HG02852 (cell line): ENCODE measurements at regions not wholly inside any gene's neighbourhood (a gene's known extent, or its start where the extent isn't known, plus 50 kb on each side); places are given as distances from the start of the nearest gene placed in this dataset.

ENCODE experiments used
- ATAC-seq: cut with Tn5 transposase; IDR thresholded peaks from one replicate; pipeline ENCODE4 v1.9.1; 2021; ENCODE audit warnings: mild to moderate bottlenecking, moderate library complexity; ENCODE audit not compliant: unreplicated experiment

- no peak for ATAC-seq
Observed at GRCh38 chr13:72039126-72039525, 172.1 kb upstream of the DACH1 start.

- ATAC-seq, result no peak
Observed at GRCh38 chr13:72029981-72030380, 163.0 kb upstream of the DACH1 start.

GRCh38 chr13:72025836-72026235, 158.8 kb upstream of the DACH1 start:
- no peak for ATAC-seq

- ATAC-seq, result no peak
Observed at GRCh38 chr13:72023895-72024294, 156.9 kb upstream of the DACH1 start.

GRCh38 chr13:72005455-72005854, 138.5 kb upstream of the DACH1 start:
- no peak for ATAC-seq

GRCh38 chr13:72004784-72005374, 137.9 kb upstream of the DACH1 start:
- ATAC-seq, result no peak

- no peak for ATAC-seq
Observed at GRCh38 chr13:72004246-72004645, 137.2 kb upstream of the DACH1 start.

GRCh38 chr13:71998223-71998622, 131.2 kb upstream of the DACH1 start:
- no peak for ATAC-seq

GRCh38 chr13:71979616-71980015, 112.6 kb upstream of the DACH1 start:
- peak; percentile 45 for ATAC-seq

GRCh38 chr13:71977028-71977427, 110.0 kb upstream of the DACH1 start:
- ATAC-seq, result no peak

- ATAC-seq, result no peak
Observed at GRCh38 chr13:71967990-71968389, 101.0 kb upstream of the DACH1 start.

- peak; percentile 59 for ATAC-seq
Observed at GRCh38 chr13:71964491-71965100, 97.6 kb upstream of the DACH1 start.

- ATAC-seq, result no peak
Observed at GRCh38 chr13:71962735-71963134, 95.7 kb upstream of the DACH1 start.

- no peak for ATAC-seq
Observed at GRCh38 chr13:71962126-71962525, 95.1 kb upstream of the DACH1 start.

GRCh38 chr13:71949441-71949840, 82.4 kb upstream of the DACH1 start:
- no peak for ATAC-seq

GRCh38 chr13:71939186-71939585, 72.2 kb upstream of the DACH1 start:
- ATAC-seq, result no peak

GRCh38 chr13:71935166-71935840, 68.3 kb upstream of the DACH1 start:
- no peak for ATAC-seq

- no peak for ATAC-seq
Observed at GRCh38 chr13:71924931-71925330, 57.9 kb upstream of the DACH1 start.

- no peak for ATAC-seq
Observed at GRCh38 chr13:71922194-71922593, 55.2 kb upstream of the DACH1 start.
